Central memory CD8-positive, alpha-beta T cell (primary cell): ENCODE measurements at regions not wholly inside any gene's neighbourhood (a gene's known extent, or its start where the extent isn't known, plus 50 kb on each side); places are given as distances from the start of the nearest gene placed in this dataset.

ENCODE experiments used
- ATAC-seq: fragments of 150-1000 bp; cut with Tn5 transposase; replicated peaks from 2 replicates; pipeline ENCODE4 v1.10.0; 2022; ENCODE audit warnings: mild to moderate bottlenecking, moderate FRiP score, moderate number of reproducible peaks; ENCODE audit not compliant: poor library complexity, severe bottlenecking; ENCODE audit errors: extremely low read depth
- DNase-seq, 2 donors: peaks; one replicate each; pipeline ENCODE4 v3.0.0; 2021; ENCODE audit warnings: low spot score in 2 of 2
- H3K27ac Mint-ChIP-seq: one replicate; pipeline ENCODE4 v1.8.0; 2022; ENCODE audit warnings: low read depth, mild to moderate bottlenecking, moderate library complexity, mixed read lengths
- H3K27me3 Mint-ChIP-seq: one replicate; pipeline ENCODE4 v1.8.0; 2022; ENCODE audit warnings: mixed read lengths
- H3K36me3 Mint-ChIP-seq: one replicate; pipeline ENCODE4 v1.8.0; 2022; ENCODE audit warnings: mild to moderate bottlenecking, moderate library complexity, mixed read lengths; ENCODE audit not compliant: insufficient read depth
- H3K4me1 Mint-ChIP-seq: one replicate; pipeline ENCODE4 v1.8.0; 2022; ENCODE audit warnings: mixed read lengths
- H3K4me3 Mint-ChIP-seq: one replicate; pipeline ENCODE4 v1.8.0; 2022; ENCODE audit warnings: mild to moderate bottlenecking, moderate library complexity, mixed read lengths
- H3K9me3 Mint-ChIP-seq: one replicate; pipeline ENCODE4 v1.8.0; 2022; ENCODE audit warnings: mixed read lengths

- H3K27ac Mint-ChIP-seq, result no peak overlapping the region
- ATAC-seq, result no peak
- H3K36me3 Mint-ChIP-seq, result no peaks in the 10 kb centered on the region
- peaks cover 6% of the 10 kb centered on the region for H3K9me3 Mint-ChIP-seq
- DNase-seq, result no peak
- peaks cover 47% of the 10 kb centered on the region for H3K27me3 Mint-ChIP-seq
- peaks cover 10% of the 10 kb centered on the region for H3K4me1 Mint-ChIP-seq
- H3K4me3 Mint-ChIP-seq, result no peak overlapping the region
Measured at GRCh38 chr11:71383461-71383860, 64.7 kb downstream of the DHCR7 start.

GRCh38 chr11:71381781-71382505, 66.2 kb downstream of the DHCR7 start:
- ATAC-seq (no peak), DNase-seq (no peak)
- H3K27me3 Mint-ChIP-seq, result peaks cover 43% of the 10 kb centered on the region
- H3K27ac Mint-ChIP-seq, result no peak overlapping the region
- no peaks in the 10 kb centered on the region for H3K36me3 Mint-ChIP-seq
- H3K4me3 Mint-ChIP-seq, result no peak overlapping the region
- peaks cover 6% of the 10 kb centered on the region for H3K9me3 Mint-ChIP-seq
- H3K4me1 Mint-ChIP-seq, result peaks cover 10% of the 10 kb centered on the region

GRCh38 chr11:71379701-71380100, 68.5 kb downstream of the DHCR7 start:
- Mint-ChIP-seq H3K9me3 (peaks cover 14% of the 10 kb centered on the region), H3K27me3 (peaks cover 42% of the 10 kb centered on the region), H3K36me3 (no peaks in the 10 kb centered on the region), H3K27ac (no peak overlapping the region), H3K4me3 (no peak overlapping the region), H3K4me1 (peaks cover 10% of the 10 kb centered on the region)
- DNase-seq (no peak), ATAC-seq (no peak)

- H3K27ac Mint-ChIP-seq, result no peak overlapping the region
- H3K27me3 Mint-ChIP-seq, result peaks cover 36% of the 10 kb centered on the region
- peaks cover 11% of the 10 kb centered on the region for H3K9me3 Mint-ChIP-seq
- no peaks in the 10 kb centered on the region for H3K4me1 Mint-ChIP-seq
- ATAC-seq (no peak), DNase-seq (no peak)
- no peak overlapping the region for H3K4me3 Mint-ChIP-seq
- peaks cover 2% of the 10 kb centered on the region for H3K36me3 Mint-ChIP-seq
Measured at GRCh38 chr11:71373791-71374454, 74.3 kb downstream of the DHCR7 start.

GRCh38 chr11:71372693-71373657, 75.2 kb downstream of the DHCR7 start:
- Mint-ChIP-seq H3K36me3 (peaks cover 2% of the 10 kb centered on the region), H3K4me3 (no peak overlapping the region), H3K27ac (no peak overlapping the region), H3K27me3 (peaks cover 36% of the 10 kb centered on the region), H3K9me3 (peaks cover 8% of the 10 kb centered on the region), H3K4me1 (no peaks in the 10 kb centered on the region)
- DNase-seq, result no peak
- no peak for ATAC-seq

- Mint-ChIP-seq H3K4me3 (no peak overlapping the region), H3K9me3 (peaks cover 8% of the 10 kb centered on the region), H3K27ac (no peak overlapping the region), H3K27me3 (peaks cover 32% of the 10 kb centered on the region), H3K36me3 (peaks cover 2% of the 10 kb centered on the region), H3K4me1 (no peaks in the 10 kb centered on the region)
- DNase-seq (no peak), ATAC-seq (no peak)
Measured at GRCh38 chr11:71371674-71372069, 76.5 kb downstream of the DHCR7 start.

GRCh38 chr11:71370895-71371673, 77.1 kb downstream of the DHCR7 start:
- Mint-ChIP-seq H3K4me1 (no peaks in the 10 kb centered on the region), H3K9me3 (peaks cover 2% of the 10 kb centered on the region), H3K27me3 (peaks cover 26% of the 10 kb centered on the region), H3K27ac (no peak overlapping the region), H3K36me3 (peaks cover 2% of the 10 kb centered on the region), H3K4me3 (no peak overlapping the region)
- no peak for ATAC-seq
- no peak for DNase-seq

- H3K36me3 Mint-ChIP-seq, result peaks cover 2% of the 10 kb centered on the region
- ATAC-seq, result no peak
Measured at GRCh38 chr11:71370020-71370747, 78.0 kb downstream of the DHCR7 start.

GRCh38 chr11:71369411-71369810, 78.8 kb downstream of the DHCR7 start:
- H3K27me3 Mint-ChIP-seq, result peaks cover 13% of the 10 kb centered on the region
- H3K36me3 Mint-ChIP-seq, result peaks cover 2% of the 10 kb centered on the region
- ATAC-seq (no peak), DNase-seq (no peak)
- H3K4me1 Mint-ChIP-seq, result no peaks in the 10 kb centered on the region
- H3K27ac Mint-ChIP-seq, result no peak overlapping the region
- H3K4me3 Mint-ChIP-seq, result no peak overlapping the region
- H3K9me3 Mint-ChIP-seq, result no peaks in the 10 kb centered on the region

More at GRCh38 chr11:71370020-71370747, 78.0 kb downstream of the DHCR7 start:
- Mint-ChIP-seq H3K9me3 (no peaks in the 10 kb centered on the region), H3K4me1 (no peaks in the 10 kb centered on the region), H3K27me3 (peaks cover 17% of the 10 kb centered on the region), H3K27ac (no peak overlapping the region), H3K4me3 (no peak overlapping the region)
- DNase-seq, result no peak

- Mint-ChIP-seq H3K36me3 (peaks cover 2% of the 10 kb centered on the region), H3K4me1 (no peaks in the 10 kb centered on the region), H3K9me3 (no peaks in the 10 kb centered on the region), H3K27me3 (peaks cover 13% of the 10 kb centered on the region), H3K4me3 (no peak overlapping the region), H3K27ac (no peak overlapping the region)
- no peak for DNase-seq
- no peak for ATAC-seq
Measured at GRCh38 chr11:71368966-71369365, 79.2 kb downstream of the DHCR7 start.

GRCh38 chr11:71367756-71368155, 80.4 kb downstream of the DHCR7 start:
- H3K4me3 Mint-ChIP-seq, result no peak overlapping the region
- no peaks in the 10 kb centered on the region for H3K4me1 Mint-ChIP-seq
- H3K27me3 Mint-ChIP-seq, result peaks cover 13% of the 10 kb centered on the region

More at GRCh38 chr11:71367756-71368155, 80.4 kb downstream of the DHCR7 start:
- H3K27ac Mint-ChIP-seq, result no peak overlapping the region
- H3K9me3 Mint-ChIP-seq, result no peaks in the 10 kb centered on the region
- ATAC-seq (no peak), DNase-seq (no peak)
- H3K36me3 Mint-ChIP-seq, result peaks cover 2% of the 10 kb centered on the region
